Gastroesophageal sphincter (tissue), 4 donors: ENCODE measurements at regions not wholly inside any gene's neighbourhood (a gene's known extent, or its start where the extent isn't known, plus 50 kb on each side); places are given as distances from the start of the nearest gene placed in this dataset.

Experiments used
- ATAC-seq: fragments of 150-250 bp; one replicate; pipeline ENCODE4 v1.9.1; 2016; ENCODE audit warnings: mild to moderate bottlenecking, moderate library complexity
- H3K27ac ChIP-seq, 4 donors: fragments of 200-600 bp; sonication (generic) in 3 of 4; 1 replicate in 3 of 4; 2 replicates in 1 of 4; pipeline ENCODE4 v1.5.1; 2016 to 2019
- H3K27me3 ChIP-seq: fragments of 200-600 bp; sonication (generic); one replicate; pipeline ENCODE4 v1.5.1; 2019
- H3K36me3 ChIP-seq, 2 donors: fragments of 200-600 bp; sonication (generic); one replicate each; pipeline ENCODE4 v1.5.1; 2019; ENCODE audit warnings: control low read depth in 1 of 2
- H3K4me1 ChIP-seq, 3 donors: fragments of 200-600 bp; sonication (generic); 1 replicate in 2 of 3; 2 replicates in 1 of 3; pipeline ENCODE4 v1.5.1; 2016 to 2019; ENCODE audit warnings: control low read depth in 2 of 3
- H3K4me3 ChIP-seq, 2 donors: fragments of 200-600 bp; sonication (generic); one replicate each; pipeline ENCODE4 v1.5.1; 2019; ENCODE audit warnings: mild to moderate bottlenecking in 1 of 2, moderate library complexity in 1 of 2
- H3K9me3 ChIP-seq, 3 donors: fragments of 200-600 bp; sonication (generic); one replicate each; pipeline ENCODE4 v1.5.1; 2017 to 2019; ENCODE audit warnings: control low read depth in 2 of 3
- CTCF ChIP-seq, 4 experiments: fragments of 200-600 bp in 2 of 4; fragments of 450-650 bp in 2 of 4; sonication (generic) in 1 of 4; IDR thresholded peaks; one replicate each; pipeline ENCODE4 v1.5.1; 2017 to 2019; ENCODE audit warnings: antibody characterized with exemption in 4 of 4, mild to moderate bottlenecking in 2 of 4, moderate library complexity in 2 of 4
- EP300 ChIP-seq: sonication (generic); formaldehyde crosslinking; IDR thresholded peaks from one replicate; pipeline ENCODE4 v1.6.1; 2017; ENCODE audit warnings: antibody characterized with exemption, mild to moderate bottlenecking
- POLR2A ChIP-seq, 2 donors: fragments of 450-650 bp; IDR thresholded peaks; one replicate each; pipeline ENCODE4 v1.6.1; 2017; ENCODE audit warnings: antibody characterized with exemption in 2 of 2, mild to moderate bottlenecking in 2 of 2, moderate library complexity in 1 of 2
- POLR2AphosphoS5 ChIP-seq: sonication (generic); formaldehyde crosslinking; IDR thresholded peaks from one replicate; pipeline ENCODE4 v1.6.1; 2017; ENCODE audit warnings: antibody characterized with exemption
- WGBS, 2 donors: methylation state at CpG; one replicate each; pipeline ENCODE4 v1.1.5; 2018; ENCODE audit warnings: low coverage in 1 of 2; 5-methylcytosine and 5-hydroxymethylcytosine counted together

- ATAC-seq, result no peak
- no peak for TF ChIP-seq POLR2AphosphoS5
- no peak for TF ChIP-seq POLR2A (IDR thresholded peaks at IDR 0.05)
- no peak for TF ChIP-seq CTCF (IDR thresholded peaks at IDR 0.05)
- no peak for TF ChIP-seq EP300
- no peak overlapping the region for H3K27ac ChIP-seq
- H3K36me3 ChIP-seq, result no peaks in the 10 kb centered on the region
- H3K4me1 ChIP-seq, result no peaks in the 10 kb centered on the region
- peaks cover 8% of the 10 kb centered on the region for H3K27me3 ChIP-seq
- H3K4me3 ChIP-seq, result no peak overlapping the region
- 43 to 46% methylated on average over 4 of the region's 4 CpGs for WGBS, 2 donors
- no peaks in the 10 kb centered on the region for H3K9me3 ChIP-seq
Observed at GRCh38 chr18:24915547-24915946, 436.4 kb downstream of the ZNF521 start.

GRCh38 chr18:24917767-24918166, 434.2 kb downstream of the ZNF521 start:
- TF ChIP-seq EP300 (no peak), POLR2A (IDR thresholded peaks at IDR 0.05) (no peak), POLR2AphosphoS5 (no peak), CTCF (IDR thresholded peaks at IDR 0.05) (no peak)
- WGBS, 2 donors, result 82 to 100% methylated on average over 1 to 3 of the region's 9 CpGs

GRCh38 chr18:24918257-24918656, 433.7 kb downstream of the ZNF521 start:
- H3K9me3 ChIP-seq, result no peaks in the 10 kb centered on the region
- WGBS, 2 donors, result 54 to 71% methylated on average over 6 of the region's 6 CpGs

More at GRCh38 chr18:24917767-24918166, 434.2 kb downstream of the ZNF521 start:
- Histone ChIP-seq H3K9me3 (no peaks in the 10 kb centered on the region), H3K4me1 (no peaks in the 10 kb centered on the region), H3K27ac (no peak overlapping the region), H3K36me3 (no peaks in the 10 kb centered on the region), H3K27me3 (peaks cover 8% of the 10 kb centered on the region), H3K4me3 (no peak overlapping the region)
- no peak for ATAC-seq

GRCh38 chr18:24919181-24919797, 432.7 kb downstream of the ZNF521 start:
- TF ChIP-seq POLR2A (IDR thresholded peaks at IDR 0.05) (no peak), CTCF (IDR thresholded peaks at IDR 0.05) (no peak), EP300 (no peak), POLR2AphosphoS5 (no peak)
- ATAC-seq, result no peak
- Histone ChIP-seq H3K27me3 (peaks cover 8% of the 10 kb centered on the region), H3K9me3 (no peaks in the 10 kb centered on the region), H3K27ac (no peak overlapping the region), H3K4me3 (no peak overlapping the region), H3K4me1 (no peaks in the 10 kb centered on the region), H3K36me3 (no peaks in the 10 kb centered on the region)
- WGBS, 2 donors, result 82 to 90% methylated on average over 2 to 4 of the region's 10 CpGs

More at GRCh38 chr18:24918257-24918656, 433.7 kb downstream of the ZNF521 start:
- Histone ChIP-seq H3K27ac (no peak overlapping the region), H3K4me3 (no peak overlapping the region), H3K36me3 (no peaks in the 10 kb centered on the region), H3K27me3 (peaks cover 8% of the 10 kb centered on the region), H3K4me1 (no peaks in the 10 kb centered on the region)
- ATAC-seq, result no peak
- no peak for TF ChIP-seq POLR2A (IDR thresholded peaks at IDR 0.05)

- Histone ChIP-seq H3K27me3 (no peaks in the 10 kb centered on the region), H3K4me3 (no peak overlapping the region), H3K27ac (no peak overlapping the region), H3K36me3 (no peaks in the 10 kb centered on the region), H3K9me3 (no peaks in the 10 kb centered on the region), H3K4me1 (no peaks in the 10 kb centered on the region)
- ATAC-seq, result no peak
- 66 to 73% methylated on average over 3 to 4 of the region's 4 CpGs for WGBS, 2 donors
- TF ChIP-seq POLR2A (IDR thresholded peaks at IDR 0.05), result no peak
- TF ChIP-seq EP300, result no peak
- TF ChIP-seq CTCF (IDR thresholded peaks at IDR 0.05), result no peak
- TF ChIP-seq POLR2AphosphoS5, result no peak
Observed at GRCh38 chr18:24922491-24922890, 429.5 kb downstream of the ZNF521 start.
